ENCODE measurements at regions not wholly inside any gene's neighbourhood (a gene's known extent, or its start where the extent isn't known, plus 50 kb on each side); places are given as distances from the start of the nearest gene placed in this dataset.
"Not testable (repeated sequence)": the region's sequence is repeated elsewhere in the genome, so short reads cannot be mapped to it uniquely, and the experiment has no call there.

- Histone ChIP-seq H3K36me3 (ENCODE audit: insufficient read depth) (no peaks in the 10 kb centered on the region), H3K4me3 (IDR thresholded peaks at IDR 0.05; ENCODE audit: insufficient read depth, low read depth, low read length) (no peak overlapping the region), H3K27me3 (ENCODE audit: insufficient read depth, low read depth) (no peaks in the 10 kb centered on the region), H2AFZ (ENCODE audit: low read depth) (no peak overlapping the region), H3K79me2 (ENCODE audit: insufficient read depth, low read depth) (no peaks in the 10 kb centered on the region), H3K4me2 (no peak overlapping the region), H4K20me1 (ENCODE audit: insufficient read depth) (no peaks in the 10 kb centered on the region), H3K27ac (no peak overlapping the region), H3K4me1 (ENCODE audit: low read depth, poor library complexity, severe bottlenecking) (no peaks in the 10 kb centered on the region), H3K9ac (no peak overlapping the region)
- no peak for TF ChIP-seq CTCF (conservative IDR thresholded peaks at IDR 0.05; ENCODE audit: low read depth, low read length)
Observed at GRCh38 chr17:34739386-34739785, 160.0 kb downstream of the TMEM132E start.

GRCh38 chr17:34737673-34738072, 158.3 kb downstream of the TMEM132E start:
- H4K20me1 ChIP-seq (ENCODE audit: insufficient read depth); H3K9ac ChIP-seq; H3K4me3 ChIP-seq (IDR thresholded peaks at IDR 0.05; ENCODE audit: insufficient read depth, low read depth, low read length); H2AFZ ChIP-seq (ENCODE audit: low read depth); H3K27me3 ChIP-seq (ENCODE audit: insufficient read depth, low read depth); H3K36me3 ChIP-seq (ENCODE audit: insufficient read depth); H3K4me1 ChIP-seq (ENCODE audit: low read depth, poor library complexity, severe bottlenecking); H3K27ac ChIP-seq; H3K79me2 ChIP-seq (ENCODE audit: insufficient read depth, low read depth); H3K4me2 ChIP-seq: not testable (repeated sequence)

GRCh38 chr17:34736611-34737010, 157.2 kb downstream of the TMEM132E start:
- no peak overlapping the region for H3K4me2 ChIP-seq
- H3K9ac ChIP-seq, result no peak overlapping the region
- no peaks in the 10 kb centered on the region for H3K36me3 ChIP-seq (ENCODE audit: insufficient read depth)
- no peak overlapping the region for H3K27ac ChIP-seq
- no peaks in the 10 kb centered on the region for H3K27me3 ChIP-seq (ENCODE audit: insufficient read depth, low read depth)
- TF ChIP-seq CTCF (conservative IDR thresholded peaks at IDR 0.05; ENCODE audit: low read depth, low read length), result no peak
- H3K79me2 ChIP-seq (ENCODE audit: insufficient read depth, low read depth), result no peaks in the 10 kb centered on the region
- H2AFZ ChIP-seq (ENCODE audit: low read depth), result no peak overlapping the region
- no peaks in the 10 kb centered on the region for H3K4me1 ChIP-seq (ENCODE audit: low read depth, poor library complexity, severe bottlenecking)
- H4K20me1 ChIP-seq (ENCODE audit: insufficient read depth), result no peaks in the 10 kb centered on the region
- no peak overlapping the region for H3K4me3 ChIP-seq (IDR thresholded peaks at IDR 0.05; ENCODE audit: insufficient read depth, low read depth, low read length)

GRCh38 chr17:34733333-34733732, 154.0 kb downstream of the TMEM132E start:
- H3K4me3 ChIP-seq (IDR thresholded peaks at IDR 0.05; ENCODE audit: insufficient read depth, low read depth, low read length), result no peak overlapping the region
- no peaks in the 10 kb centered on the region for H4K20me1 ChIP-seq (ENCODE audit: insufficient read depth)
- no peak overlapping the region for H2AFZ ChIP-seq (ENCODE audit: low read depth)
- no peak overlapping the region for H3K27ac ChIP-seq
- H3K36me3 ChIP-seq (ENCODE audit: insufficient read depth), result no peaks in the 10 kb centered on the region
- H3K27me3 ChIP-seq (ENCODE audit: insufficient read depth, low read depth), result no peaks in the 10 kb centered on the region
- no peak overlapping the region for H3K4me2 ChIP-seq
- no peak overlapping the region for H3K9ac ChIP-seq
- no peaks in the 10 kb centered on the region for H3K4me1 ChIP-seq (ENCODE audit: low read depth, poor library complexity, severe bottlenecking)
- no peak for TF ChIP-seq CTCF (conservative IDR thresholded peaks at IDR 0.05; ENCODE audit: low read depth, low read length)
- H3K79me2 ChIP-seq (ENCODE audit: insufficient read depth, low read depth), result no peaks in the 10 kb centered on the region

GRCh38 chr17:34730816-34731215, 151.4 kb downstream of the TMEM132E start:
- Histone ChIP-seq H3K36me3 (ENCODE audit: insufficient read depth) (no peaks in the 10 kb centered on the region), H3K4me2 (no peak overlapping the region), H3K9ac (no peak overlapping the region), H3K27ac (no peak overlapping the region), H3K27me3 (ENCODE audit: insufficient read depth, low read depth) (no peaks in the 10 kb centered on the region), H3K79me2 (ENCODE audit: insufficient read depth, low read depth) (no peaks in the 10 kb centered on the region), H3K4me1 (ENCODE audit: low read depth, poor library complexity, severe bottlenecking) (no peaks in the 10 kb centered on the region), H3K4me3 (IDR thresholded peaks at IDR 0.05; ENCODE audit: insufficient read depth, low read depth, low read length) (no peak overlapping the region), H2AFZ (ENCODE audit: low read depth) (no peak overlapping the region), H4K20me1 (ENCODE audit: insufficient read depth) (no peaks in the 10 kb centered on the region)
- no peak for TF ChIP-seq CTCF (conservative IDR thresholded peaks at IDR 0.05; ENCODE audit: low read depth, low read length)

All from KMS-11 (cell line).